ENCODE measurements at regions not wholly inside any gene's neighbourhood (a gene's known extent, or its start where the extent isn't known, plus 50 kb on each side); places are given as distances from the start of the nearest gene placed in this dataset.

- no TSS peak for BruUV-seq (replicated peaks)
- Histone ChIP-seq H3K4me1 (ENCODE audit: insufficient read depth, low read length) (peaks cover 11% of the 10 kb centered on the region; the same call in 1 of the 2 replicates), H3K36me3 (replicated peaks in 1 of 2; ENCODE audit: control insufficient read depth in 1 of 2, insufficient read depth in 2 of 2, low read length in 2 of 2) (no peaks in the 10 kb centered on the region), H3K4me3 (replicated peaks in 1 of 3; ENCODE audit: insufficient read depth in 1 of 3, low read depth in 2 of 3, low read length in 3 of 3) (no peak overlapping the region), H3K27me3 (ENCODE audit: control insufficient read depth in 1 of 2, insufficient read depth in 2 of 2, low read length in 2 of 2) (peaks cover 0 to 3% of the 10 kb centered on the region in 2 experiments; a peak in 1 of 5 replicates), H3K27ac (ENCODE audit: extremely low read length, insufficient read depth, low read length) (no peak overlapping the region), H3K79me2 (ENCODE audit: insufficient read depth, low read length) (no peaks in the 10 kb centered on the region), H3K9me3 (ENCODE audit: low read length) (no peaks in the 10 kb centered on the region), H4K20me1 (ENCODE audit: insufficient read depth, low read length) (no peaks in the 10 kb centered on the region), H2AFZ (ENCODE audit: low read length) (no peak overlapping the region), H3K9ac (ENCODE audit: insufficient read depth, low read depth, low read length) (no peak overlapping the region), H3K4me2 (ENCODE audit: low read depth, low read length) (no peak overlapping the region)
- intact Hi-C loops (cut with micrococcal nuclease; ENCODE audit: unreplicated experiment) (no loop called here), in situ Hi-C loops (cut with HindIII; ENCODE audit: extremely low pct_ligation_motif_present, low pct_unique_long_range_greater_than_20kb) (no loop called here)
- no peak for FAIRE-seq
- CTCF ChIA-PET (ENCODE audit: low intra/inter-chr PET ratio, low total read pairs): no interaction called here
- TF ChIP-seq PCBP2 (optimal IDR thresholded peaks at IDR 0.05; ENCODE audit: low read depth, low read length, poor library complexity, severe bottlenecking) (no peak), ZNF24 (IDR thresholded peaks at IDR 0.05) (no peak), ARID3A (IDR thresholded peaks at IDR 0.05; ENCODE audit: low read depth, low read length) (no peak), TFDP2 (CRISPR knock-in tag; IDR thresholded peaks at IDR 0.05) (no peak), REXO4 (CRISPR knock-in tag; IDR thresholded peaks at IDR 0.05; ENCODE audit: borderline replicate concordance) (no peak), ZNF280D (CRISPR knock-in tag; IDR thresholded peaks at IDR 0.05) (no peak), ZFY (CRISPR knock-in tag; IDR thresholded peaks at IDR 0.05) (no peak), KMT2B (CRISPR knock-in tag; IDR thresholded peaks at IDR 0.05) (no peak), RAD21 (CRISPR knock-in tag; IDR thresholded peaks at IDR 0.05) (no peak), TRIM24 (CRISPR knock-in tag; IDR thresholded peaks at IDR 0.05) (no peak), ZFAT (CRISPR knock-in tag; conservative IDR thresholded peaks at IDR 0.05) (no peak), MAX (IDR thresholded peaks at IDR 0.05) (no peak), ZNF83 (CRISPR knock-in tag; IDR thresholded peaks at IDR 0.05; ENCODE audit: borderline replicate concordance) (no peak), BRD4 (CRISPR knock-in tag; IDR thresholded peaks at IDR 0.05) (no peak), TEAD3 (CRISPR knock-in tag; optimal IDR thresholded peaks at IDR 0.05; ENCODE audit: borderline replicate concordance) (no peak), SMAD1 (CRISPR knock-in tag; IDR thresholded peaks at IDR 0.05; ENCODE audit: borderline replicate concordance, low read depth) (no peak), RBAK (CRISPR knock-in tag; IDR thresholded peaks at IDR 0.05) (no peak), TEF (CRISPR knock-in tag; IDR thresholded peaks at IDR 0.05) (no peak)
- POLR2A ChIA-PET: no interaction called here
- no peak for DNase-seq (ENCODE audit: low spot score)
- no peak for ATAC-seq
- WGBS (ENCODE audit: low lambda C conversion rate): 58% methylated on average over 10 of the region's 10 CpGs
Observed at GRCh38 chr6:27758491-27758890, 153.7 kb downstream of the OR2B2 start.

Measured in HepG2 (cell line).